DMS 273 (cell line): ENCODE measurements at regions not wholly inside any gene's neighbourhood (a gene's known extent, or its start where the extent isn't known, plus 50 kb on each side); places are given as distances from the start of the nearest gene placed in this dataset.

ENCODE experiments used
- DNase-seq: peaks from one replicate; lab custom pipeline; 2025; ENCODE audit not compliant: unreplicated experiment; lab: John Stamatoyannopoulos, UW

DNA sequence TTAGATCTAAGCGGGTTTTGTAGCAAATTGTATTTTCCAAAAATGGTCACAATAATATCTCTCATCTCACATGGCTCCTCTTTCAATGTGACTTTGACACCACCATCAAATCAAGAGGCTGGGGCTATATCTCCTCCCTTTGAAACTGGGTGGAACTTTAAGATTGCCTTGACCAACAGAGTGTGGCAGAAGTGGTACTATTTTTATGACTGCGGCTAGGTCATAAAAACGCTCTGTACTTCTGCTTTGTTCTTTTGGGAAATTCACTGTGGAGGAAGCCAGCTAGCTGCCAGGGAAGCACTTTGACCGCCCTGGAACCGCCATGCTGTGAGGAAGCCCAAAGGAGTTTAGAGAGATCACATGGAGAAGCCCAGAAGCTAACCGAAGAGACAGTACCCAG is 50.7 kb upstream of the ACOT11 start:
- no peak for DNase-seq

DNA sequence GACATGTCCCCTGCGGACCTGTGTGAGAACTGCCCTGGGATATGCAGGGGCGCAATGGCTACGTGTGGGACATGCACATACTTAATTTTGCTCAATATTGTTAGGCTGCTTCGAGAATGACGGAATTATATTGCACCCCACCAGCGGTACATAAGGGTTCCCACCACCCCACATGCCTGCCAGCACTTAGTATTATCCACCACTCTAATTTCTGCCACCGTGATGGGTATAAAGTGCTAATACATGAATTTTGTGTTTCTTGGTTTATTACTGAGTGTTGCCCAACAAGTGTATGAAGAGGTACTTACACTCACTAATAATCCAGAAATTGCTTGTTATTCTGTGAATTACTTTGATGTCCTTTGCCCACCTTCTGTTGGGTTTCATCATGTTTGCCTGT is 52.1 kb upstream of the ACOT11 start:
- no peak for DNase-seq

DNA sequence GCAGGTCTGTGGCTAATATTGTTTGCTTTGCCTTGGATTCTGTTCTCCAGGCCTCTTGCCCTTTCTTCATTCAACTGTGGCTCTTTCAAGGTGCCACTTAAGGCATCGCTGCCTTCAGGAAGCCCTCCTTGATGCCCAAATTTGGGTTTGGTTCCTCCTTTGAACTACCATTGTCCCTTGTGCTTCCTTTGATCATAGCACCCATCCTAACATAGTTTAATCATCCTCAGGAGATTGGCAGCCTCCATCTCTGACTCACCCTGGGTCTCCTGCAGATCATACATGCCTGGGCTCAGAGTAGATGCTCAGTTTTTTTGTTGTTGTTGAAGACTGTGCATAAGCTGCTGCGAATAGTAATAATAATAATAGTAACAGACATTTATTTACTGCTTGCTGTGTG is 54.4 kb upstream of the ACOT11 start:
- no peak for DNase-seq

DNA sequence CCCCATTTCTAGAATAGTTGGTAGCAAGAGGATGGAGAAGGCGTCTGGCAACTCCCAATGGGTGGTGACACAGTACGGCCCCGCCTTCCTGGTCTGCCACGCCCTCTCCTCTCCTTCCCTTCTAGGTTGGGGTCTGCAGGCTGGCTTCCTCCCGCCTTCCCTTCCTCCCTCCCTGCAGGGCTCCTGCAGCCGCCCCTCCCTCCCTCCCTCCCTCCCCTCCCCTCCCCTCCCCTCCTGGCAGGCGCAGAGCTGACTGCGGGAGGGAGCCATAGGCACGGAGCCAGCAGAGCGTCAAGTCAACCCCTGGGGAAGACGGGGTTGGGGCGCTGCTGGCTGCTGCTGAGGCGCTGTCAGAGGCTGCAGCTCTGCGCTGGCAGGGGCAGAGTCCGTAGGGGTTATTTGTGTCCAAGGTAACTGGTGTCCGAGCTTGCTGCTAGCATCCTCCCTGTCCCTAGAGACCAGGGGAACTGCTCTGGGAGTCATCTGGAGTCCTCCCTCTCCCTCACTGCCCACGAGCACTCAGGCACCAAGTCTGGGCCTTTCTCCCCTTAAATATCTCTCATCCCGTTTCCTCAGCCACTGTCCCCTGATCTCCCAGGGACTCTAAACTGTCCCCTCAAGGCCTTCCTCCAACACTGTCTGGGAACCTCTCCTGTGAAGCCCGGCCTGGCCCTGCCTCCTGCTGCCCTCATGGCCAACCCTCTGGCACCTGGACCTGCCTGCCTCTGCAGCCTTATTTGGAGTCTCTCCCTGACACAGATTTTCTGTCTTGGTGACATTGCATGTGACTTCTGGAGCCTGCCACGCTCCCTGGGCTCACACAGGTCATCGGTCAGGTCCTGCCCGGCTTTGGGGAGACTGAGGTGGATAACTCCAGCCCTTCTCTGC is 57.4 kb upstream of the ACOT11 start:
- DNase-seq: peak; percentile 49

DNA sequence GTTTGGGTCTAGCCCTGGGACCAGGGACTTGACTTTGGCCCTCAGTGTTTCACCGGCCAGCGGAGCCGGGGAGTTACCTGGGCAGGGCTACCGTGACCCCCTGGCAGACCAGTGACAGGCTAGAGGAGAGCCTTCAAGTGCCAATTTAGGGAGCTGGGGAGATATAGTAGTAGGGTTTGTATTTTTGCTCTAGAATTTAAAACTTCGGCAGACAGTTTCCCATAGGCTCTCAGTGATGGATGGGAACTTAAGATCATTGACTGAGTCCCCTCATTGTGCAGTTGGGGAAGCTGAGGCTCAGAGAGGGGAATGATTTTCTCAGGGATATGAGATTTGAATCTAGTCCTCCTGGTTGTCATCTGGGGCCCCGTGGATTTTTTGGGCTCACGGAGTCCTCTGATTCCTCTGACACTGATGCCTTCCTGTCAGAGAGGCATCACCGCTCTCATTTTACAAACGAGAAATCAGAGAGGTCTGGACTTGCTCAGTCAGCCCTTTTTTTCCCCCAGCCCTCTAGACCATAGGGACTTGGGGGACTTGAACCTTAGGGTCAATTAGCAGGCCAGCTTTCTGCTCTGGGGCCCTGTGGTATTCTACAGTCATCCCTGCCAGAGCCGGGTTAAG is 58.3 kb upstream of the ACOT11 start:
- DNase-seq: no peak

DNA sequence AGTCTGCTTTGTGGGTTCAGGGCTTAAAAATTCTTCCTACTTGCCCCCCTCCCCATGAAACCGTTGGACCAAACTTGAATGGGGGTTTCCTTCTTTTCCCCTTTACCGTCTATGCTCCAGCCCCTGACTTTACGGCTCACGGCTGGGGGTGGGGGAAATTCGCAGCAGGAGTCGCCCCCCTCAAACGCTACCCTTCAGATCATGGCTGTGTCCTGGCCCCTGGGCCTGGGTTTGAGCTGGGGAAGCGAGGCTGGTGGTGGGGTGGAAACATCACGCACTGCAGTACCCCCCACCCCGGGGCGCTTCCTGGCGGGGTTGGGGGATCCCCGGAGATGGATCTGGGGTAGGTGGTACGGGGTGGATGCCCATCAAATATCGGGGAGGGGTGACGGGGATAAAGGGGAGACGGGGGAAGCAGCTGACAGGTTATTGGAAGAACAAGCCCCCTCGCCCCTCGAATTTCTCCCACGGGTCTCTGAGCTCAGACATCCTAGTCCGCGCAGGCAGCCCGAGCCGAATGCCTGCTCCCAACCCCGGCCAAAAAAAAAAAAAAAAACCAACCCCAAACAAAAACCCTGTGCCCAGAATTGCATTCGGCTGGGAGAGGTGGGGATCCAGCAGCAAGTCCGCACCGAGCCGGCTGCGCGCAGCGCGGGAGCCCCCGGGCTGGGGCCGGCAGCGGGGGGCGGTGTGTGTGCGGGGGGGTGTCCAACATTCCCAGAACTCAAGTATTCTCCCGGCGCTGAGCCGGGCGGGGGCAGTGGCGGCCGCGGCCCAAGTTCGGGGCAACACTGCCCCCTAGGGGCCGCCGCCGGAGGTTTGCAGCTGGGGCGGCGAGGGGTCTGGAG is 59.0 kb upstream of the ACOT11 start:
- DNase-seq: peak; percentile 93

DNA sequence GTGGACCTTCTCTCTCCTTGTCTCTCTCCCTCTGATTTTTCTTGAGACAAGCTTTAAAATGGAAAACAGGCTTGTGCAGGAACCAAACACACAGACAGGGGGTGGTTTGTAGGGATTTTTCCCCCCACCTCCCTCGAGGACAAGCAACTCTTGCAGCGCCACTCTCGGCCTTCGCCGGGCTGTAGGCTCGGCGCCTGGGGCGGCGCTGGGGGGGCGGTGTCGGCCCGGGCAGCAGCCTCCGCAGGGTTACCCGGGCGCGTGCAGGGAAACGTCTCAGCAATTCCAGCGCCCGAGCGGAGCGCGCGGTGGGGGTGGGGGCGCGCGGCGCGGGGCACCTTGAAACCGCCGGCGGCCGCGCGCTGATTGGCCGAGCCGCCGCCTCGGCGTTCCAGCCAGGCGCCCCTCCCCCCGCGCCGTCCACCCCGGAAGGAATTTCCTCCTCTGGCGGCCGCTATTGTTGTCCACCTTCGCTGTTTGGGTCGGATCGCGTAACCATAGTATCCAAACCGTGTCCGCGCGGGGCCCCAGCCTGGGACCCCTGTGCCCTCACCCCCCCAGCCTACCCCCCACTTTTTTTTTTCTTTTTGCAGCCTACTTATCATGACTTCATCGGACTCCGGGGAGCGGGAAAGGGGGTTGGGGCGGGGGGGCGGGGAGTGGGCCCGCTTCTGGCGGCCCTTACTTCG is 59.8 kb upstream of the ACOT11 start:
- DNase-seq: peak; percentile 97

DNA sequence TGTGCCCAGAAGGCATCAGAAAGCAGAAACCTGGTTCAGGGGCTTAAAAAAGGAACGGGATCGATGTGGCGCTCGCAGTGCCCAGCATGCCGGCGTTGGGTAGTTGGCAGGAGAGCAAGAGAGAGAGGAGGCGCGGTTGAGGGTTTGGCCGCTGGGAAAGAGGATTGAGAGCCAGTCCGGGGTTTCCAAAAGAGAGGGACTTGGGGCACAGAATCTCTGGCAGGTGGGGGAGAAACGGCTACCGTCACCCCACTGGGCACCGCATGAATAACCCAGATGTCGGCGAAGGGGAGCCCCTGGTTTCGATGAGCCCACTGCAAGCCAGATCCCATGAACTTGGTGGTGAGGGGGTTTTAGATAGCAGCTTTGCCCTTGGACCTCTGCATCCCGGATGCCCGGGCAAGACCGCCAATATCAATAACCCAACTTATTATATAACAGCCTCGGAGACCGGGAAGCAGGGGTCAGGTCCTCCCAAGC is 60.4 kb upstream of the ACOT11 start:
- DNase-seq: peak; percentile 46

DNA sequence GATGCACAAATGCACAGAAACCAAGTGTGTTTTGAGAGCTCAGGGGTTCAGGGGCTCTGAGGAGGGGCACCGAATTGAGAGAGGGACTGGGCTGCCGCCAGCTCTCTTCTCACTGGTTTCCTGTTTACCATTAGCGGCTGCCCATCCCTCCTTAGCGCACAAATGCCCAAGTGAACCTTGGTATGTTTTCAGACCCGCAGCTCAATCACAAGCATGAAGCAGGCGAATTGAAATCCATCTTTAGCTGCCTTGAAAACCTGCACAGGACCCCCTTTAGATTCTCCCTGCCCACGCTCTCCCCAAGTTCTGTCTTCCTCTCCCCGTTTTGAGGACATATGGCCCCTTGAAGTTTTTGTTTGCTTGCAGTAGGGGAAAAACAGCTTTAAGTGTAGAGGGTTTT is 61.1 kb upstream of the ACOT11 start:
- DNase-seq: no peak

DNA sequence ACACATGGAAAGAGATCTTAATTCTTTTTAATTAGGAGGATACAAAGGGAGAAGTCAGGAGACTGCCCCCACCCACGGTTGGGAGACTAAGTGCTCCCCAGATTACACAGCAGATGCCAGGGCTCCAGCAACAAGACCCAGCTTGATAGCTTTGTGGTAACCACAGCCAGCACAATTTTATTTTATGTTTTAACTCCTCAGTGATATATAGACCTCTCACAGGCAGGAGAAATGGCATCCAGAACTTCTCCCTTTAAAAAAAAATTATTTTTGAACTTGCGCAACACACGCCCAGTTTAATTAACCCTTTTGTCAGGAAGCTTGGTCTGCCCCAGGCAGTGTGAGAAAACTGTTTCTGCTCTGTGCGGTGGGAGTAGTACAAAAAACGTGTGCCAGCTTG is 62.6 kb upstream of the ACOT11 start:
- DNase-seq: peak; percentile 67

DNA sequence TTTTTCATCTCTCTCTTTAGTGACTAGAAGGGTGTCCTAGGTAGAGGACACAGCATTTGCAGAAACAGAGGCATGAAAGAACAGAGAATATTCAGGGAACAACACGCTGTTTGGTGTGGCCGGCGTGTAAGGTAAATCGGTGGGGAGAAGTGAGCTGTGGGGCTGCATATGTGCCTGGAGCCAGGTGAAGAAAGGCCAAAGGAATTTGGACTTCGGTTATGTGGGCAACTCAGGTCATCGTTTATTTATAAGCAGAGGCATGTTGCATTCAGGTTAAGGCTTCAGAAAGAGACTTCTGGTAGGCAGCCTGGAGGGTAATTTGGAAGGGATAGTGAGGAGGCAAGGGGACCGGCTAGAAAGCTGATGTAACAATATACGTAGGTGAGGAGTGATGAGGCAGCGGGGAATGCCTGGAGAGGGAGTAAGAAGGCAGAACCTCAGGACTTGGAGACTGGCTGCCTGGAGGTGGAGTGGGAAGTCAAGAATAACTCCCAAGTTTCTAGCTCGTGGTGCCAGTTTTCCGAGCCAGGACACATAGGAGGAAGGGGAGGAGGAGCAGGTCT is 64.1 kb upstream of the ACOT11 start:
- DNase-seq: no peak

DNA sequence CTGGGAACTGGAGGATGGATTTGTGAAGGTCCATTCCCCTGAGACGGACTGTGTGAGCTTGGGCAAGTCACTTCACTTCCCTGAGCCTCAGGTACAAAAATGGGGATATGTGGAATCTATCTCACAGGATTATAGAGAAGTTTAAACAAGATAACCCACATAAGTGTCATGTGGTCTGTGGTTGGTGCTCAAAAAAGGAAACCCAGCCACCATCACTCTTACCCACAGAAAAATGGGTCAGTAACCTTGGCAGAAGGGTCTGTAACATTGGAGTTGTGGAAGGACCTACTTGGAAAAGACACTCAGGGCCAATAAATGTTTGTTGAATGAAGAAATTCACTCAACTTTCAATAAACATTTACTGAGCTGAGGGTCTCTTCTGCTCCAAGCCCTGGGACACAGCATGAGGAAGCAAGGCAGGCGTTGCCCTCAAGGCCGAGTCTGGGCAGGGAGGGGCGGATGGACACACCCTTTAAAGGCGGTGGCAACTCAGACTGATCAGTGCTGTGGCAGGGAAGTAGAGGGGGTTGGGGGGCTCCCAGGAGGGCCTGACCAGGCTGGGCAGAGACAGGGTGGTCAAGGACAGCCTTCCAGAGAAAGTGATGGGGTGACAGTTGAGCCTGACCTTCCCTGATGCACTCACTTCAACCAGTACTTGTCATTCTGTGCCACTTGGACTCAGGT is 66.7 kb upstream of the ACOT11 start:
- DNase-seq: no peak

DNA sequence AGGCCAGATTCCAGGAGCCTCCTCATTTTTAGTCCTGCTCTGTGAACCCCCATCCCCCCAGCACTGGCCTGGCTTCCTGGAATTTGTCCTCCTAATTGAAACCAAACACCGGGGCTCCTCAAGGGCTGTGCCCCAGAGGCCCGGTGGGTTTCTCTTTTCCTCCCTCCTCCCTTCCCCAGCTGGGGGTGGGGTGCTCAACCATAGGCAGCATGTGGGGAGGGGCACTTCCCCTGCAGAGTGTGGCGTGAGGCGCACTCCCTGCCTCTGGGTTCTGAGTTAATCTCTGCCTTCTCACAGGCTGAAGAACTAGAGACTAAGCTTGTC is 67.5 kb upstream of the ACOT11 start:
- DNase-seq: no peak

DNA sequence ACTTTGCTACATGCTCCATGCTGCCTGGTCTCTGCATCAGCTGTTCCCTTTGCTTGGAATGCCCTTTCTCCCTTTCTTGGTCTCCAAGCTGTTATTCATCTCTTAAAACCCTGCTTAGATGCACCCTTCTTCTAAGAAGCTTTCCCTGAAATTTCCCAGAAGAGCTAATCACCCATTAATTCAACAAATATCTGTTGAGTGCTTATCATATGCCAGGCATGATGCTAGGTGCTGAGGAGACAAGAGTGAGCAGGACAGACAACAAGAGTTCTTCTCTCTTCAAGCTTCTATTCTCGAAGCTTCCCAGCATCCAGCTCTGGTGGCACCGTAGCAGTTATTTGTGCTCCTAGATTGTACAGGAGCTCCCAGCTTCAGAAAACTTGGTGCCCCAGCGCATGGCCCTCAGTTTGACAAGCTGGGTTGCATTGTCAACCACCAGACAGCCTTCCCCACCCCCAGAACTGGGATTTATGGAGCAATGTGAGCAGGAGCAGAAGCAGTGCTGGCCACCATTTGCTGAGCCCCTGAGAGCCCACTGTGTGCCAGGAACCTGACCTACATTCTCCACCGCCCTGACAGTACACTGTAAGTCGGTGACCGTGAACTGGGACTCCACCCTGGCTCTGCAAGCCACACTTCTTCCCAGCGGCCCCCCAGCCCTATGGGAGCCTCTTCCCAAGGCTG is 68.0 kb upstream of the ACOT11 start:
- DNase-seq: no peak

DNA sequence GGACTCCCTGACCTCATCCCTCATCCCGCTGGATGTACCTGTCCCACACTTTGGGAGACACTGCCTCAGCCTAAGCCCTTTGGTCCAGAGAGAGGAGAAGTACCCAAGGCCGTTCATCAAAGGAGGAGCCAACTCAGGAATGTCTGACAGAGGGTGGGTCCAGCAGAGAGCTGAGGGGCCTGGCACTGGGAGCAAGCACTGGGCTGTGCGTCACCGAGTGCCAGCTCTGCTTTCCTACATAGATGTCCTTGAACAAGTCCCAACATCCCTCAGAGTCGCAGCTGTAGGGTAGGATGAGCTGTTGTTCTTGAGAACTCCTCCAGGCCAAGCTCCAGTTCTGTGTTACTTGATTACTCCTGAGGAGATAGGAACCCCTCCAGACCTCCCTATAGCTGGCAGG is 68.8 kb upstream of the ACOT11 start:
- no peak for DNase-seq

DNA sequence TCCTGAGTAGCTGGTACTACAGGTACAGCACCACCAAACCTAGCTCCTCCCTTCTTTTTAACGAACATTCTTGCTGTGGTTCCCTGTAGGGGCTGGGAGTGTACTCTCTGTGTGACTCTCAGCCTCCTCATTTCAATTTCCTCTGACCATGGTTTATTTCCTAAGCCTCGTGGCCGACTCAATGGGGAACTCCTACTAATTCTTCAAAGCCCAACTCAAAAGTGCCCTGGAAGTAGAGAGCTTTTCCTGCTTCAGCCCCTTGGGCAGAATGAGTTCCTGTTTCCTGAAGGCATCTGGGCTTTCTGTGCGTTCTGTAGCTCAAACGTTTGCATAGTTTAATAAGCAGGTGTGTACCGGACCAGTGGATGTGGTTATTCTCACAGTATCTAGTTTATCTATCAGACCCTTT is 70.9 kb upstream of the ACOT11 start:
- no peak for DNase-seq

DNA sequence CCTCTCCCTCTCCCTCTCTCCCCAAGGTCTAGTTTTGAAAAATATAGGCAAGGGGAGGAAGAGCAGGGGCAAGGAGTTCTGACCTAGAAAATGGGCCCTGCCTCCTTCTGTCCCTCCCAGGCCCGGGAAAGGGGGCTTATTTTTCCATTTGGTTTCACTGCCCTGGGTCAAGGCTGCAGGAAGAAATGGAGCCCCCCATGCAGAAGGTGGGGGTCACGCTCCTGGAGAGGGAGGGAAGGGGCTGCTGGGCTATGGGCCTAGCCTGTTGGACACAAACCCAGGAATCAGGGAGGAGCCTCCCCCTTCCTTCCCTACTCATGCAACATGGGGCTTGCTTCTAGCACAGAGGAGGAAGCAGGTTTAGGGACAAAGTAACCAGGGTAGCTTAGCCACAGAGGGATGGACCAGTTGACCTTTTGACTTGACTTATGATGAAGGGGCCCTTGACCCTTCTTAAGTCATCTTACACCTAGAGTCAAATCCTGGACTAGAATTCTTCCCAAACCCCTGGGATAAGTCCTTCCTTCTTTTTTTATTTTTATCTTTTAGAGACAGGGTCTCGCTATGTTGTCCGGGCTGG is 70.4 kb upstream of the SSBP3 start:
- DNase-seq: no peak

DNA sequence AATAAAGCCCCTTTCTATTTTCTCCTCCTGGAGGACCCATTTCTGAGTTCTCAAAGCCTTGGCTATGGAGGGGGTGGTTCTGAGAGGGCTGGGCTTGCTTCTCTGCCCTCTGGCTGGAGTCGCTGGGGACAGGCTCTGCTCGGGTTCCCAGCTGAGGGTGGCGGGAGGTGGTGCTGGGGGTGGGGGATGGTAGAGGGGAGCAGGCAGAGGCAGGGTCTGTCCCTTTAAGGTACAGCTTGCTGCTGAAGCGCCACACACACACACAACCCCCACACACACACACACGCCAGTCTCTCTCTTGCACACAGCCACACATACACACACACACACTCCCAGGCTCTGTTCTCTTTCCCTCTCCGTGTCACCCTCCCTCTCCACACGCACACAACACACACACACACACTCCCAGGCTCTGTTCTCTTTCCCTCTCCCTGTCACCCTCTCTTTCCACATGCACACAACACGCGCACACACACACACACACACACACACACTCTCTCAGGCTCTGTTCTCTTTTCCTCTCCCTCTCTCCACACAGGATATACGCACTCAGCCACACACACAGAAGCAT is 69.8 kb upstream of the SSBP3 start:
- peak; percentile 56 for DNase-seq

DNA sequence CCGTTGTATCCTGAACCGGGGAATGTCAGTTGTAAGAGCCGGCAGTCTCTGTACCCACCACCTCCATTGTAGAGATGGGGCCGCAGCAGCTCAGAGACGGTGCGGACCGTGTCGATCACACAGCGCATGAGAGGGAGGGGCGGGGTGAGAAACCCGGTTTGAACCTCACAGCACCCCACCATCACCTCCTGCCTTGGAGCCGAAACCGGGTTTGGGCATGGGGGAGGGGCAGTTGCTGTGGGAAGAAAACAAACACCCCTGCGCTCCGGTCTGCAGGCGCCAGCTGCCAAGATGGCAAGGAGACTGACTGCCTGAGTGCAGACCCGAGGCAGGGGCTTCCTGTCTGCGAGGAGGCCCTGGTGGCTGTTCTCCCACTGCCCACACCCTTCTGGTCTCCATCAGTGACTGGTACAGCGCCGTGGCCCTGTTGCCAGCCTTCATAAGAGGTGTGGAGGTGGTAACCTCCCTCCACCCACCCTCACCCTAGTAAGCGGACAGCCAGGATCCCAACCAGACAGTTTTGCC is 69.2 kb upstream of the SSBP3 start:
- DNase-seq: peak; percentile 77
